NOMO-1 treated with dmso at 0.1 percent for 144 hours (cell line): ENCODE measurements at regions not wholly inside any gene's neighbourhood (a gene's known extent, or its start where the extent isn't known, plus 50 kb on each side); places are given as distances from the start of the nearest gene placed in this dataset.

ENCODE experiments used
- DNase-seq: peaks from one replicate; lab custom pipeline; 2025; ENCODE audit not compliant: unreplicated experiment; lab: John Stamatoyannopoulos, UW

DNA sequence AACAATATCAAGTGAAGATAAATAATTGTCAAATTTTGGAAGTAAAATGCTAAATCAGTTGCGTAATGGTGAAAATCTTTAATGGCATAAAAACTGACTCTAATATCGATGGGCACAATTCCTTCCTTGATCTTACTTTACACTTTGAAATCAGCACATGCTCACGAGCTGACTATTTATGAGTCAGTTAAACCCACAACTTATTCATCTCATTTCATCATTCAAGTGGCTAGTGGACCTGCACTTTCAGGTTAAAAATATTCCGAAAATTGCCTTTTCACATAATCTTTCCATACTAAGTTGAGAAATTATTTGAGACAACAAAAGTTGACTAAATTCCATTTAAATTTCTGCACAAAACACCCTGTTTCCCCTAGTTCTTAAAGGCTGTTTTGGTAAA, 582.1 kb upstream of the TENM3 start:
- DNase-seq = no peak

- no peak for DNase-seq
These were observed 581.3 kb upstream of the TENM3 start for GRCh38 chr4:181661923-181662322.

- DNase-seq = no peak
These were observed 580.8 kb upstream of the TENM3 start for GRCh38 chr4:181662383-181662782.

GRCh38 chr4:181670506-181670905, 572.7 kb upstream of the TENM3 start:
- DNase-seq = no peak

GRCh38 chr4:181671672-181672071, 571.5 kb upstream of the TENM3 start:
- DNase-seq = no peak

GRCh38 chr4:181672751-181673150, 570.5 kb upstream of the TENM3 start:
- DNase-seq = no peak

GRCh38 chr4:181674315-181674875, 568.8 kb upstream of the TENM3 start:
- no peak for DNase-seq

- no peak for DNase-seq
These were observed 566.7 kb upstream of the TENM3 start for GRCh38 chr4:181676546-181676945.

DNA sequence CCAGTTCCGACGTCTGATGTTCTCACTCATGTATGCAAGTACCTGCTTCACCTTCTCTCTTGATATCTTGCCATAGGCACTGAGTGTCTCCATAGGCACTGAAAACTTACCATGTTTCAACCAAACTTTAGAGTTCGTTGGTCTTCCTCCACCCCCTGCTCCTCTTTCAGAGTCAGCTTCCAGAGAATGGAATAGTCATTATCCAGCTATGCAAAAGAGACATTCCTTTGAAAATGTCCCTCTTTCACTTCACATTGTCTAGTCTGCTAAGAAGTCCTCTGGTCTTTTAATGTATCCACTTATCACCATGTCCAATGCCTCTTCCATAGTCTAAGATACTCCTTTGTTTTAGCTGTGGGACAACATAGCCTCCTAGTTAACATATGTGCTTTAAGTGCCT, 566.0 kb upstream of the TENM3 start:
- no peak for DNase-seq

- DNase-seq = no peak
These were observed 565.6 kb upstream of the TENM3 start for GRCh38 chr4:181677621-181678020.

- DNase-seq = no peak
These were observed 563.4 kb upstream of the TENM3 start for GRCh38 chr4:181679754-181680153.

DNA sequence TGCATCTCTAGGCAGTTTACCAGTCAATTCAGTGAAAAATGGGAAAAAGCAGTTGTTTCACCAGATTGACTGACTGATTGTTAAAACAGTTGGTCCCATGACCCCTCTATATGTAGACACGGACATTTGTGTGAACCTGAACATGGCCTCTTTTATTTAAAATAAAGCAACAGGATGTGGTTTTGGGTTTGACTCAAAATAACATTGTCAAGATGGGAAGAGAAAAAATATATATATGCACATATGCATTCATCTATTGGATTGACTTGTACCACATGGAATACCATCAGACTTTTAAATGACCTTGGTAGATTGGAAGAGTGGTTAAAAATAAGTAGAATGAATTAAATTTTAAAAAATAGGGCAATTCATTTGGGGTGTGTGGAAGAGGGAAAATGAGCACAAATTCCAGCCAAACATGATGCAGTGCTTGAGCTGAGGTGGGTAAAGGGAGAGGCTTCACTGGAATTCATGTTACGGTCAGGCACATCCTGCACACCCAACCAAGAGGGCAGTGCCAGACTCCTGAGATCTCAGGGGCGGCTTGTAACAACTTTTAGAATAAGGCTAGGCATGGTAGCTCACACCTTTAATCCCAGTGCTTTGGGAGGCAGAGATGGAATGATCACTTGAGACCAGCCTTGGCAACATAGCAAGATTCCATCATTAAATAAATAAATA, 560.7 kb upstream of the TENM3 start:
- no peak for DNase-seq

DNA sequence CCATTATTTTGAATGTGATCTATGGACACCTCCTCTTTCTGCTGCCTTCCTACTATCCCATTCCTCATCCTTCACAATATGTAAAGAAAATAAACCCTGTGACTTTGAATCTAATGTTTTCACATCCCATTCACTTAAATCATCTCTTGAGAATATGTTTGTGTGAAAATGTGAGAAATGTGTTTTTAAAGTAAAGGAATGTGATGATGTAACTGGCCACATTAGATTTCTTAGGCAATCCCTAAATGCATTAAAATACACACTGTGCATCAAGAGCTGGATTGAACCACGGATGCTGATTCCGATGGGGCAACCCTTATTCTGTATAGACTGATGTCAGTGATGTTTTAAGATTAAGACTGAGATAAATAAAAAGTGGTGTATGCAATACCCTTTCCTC, 558.9 kb upstream of the TENM3 start:
- no peak for DNase-seq

DNA sequence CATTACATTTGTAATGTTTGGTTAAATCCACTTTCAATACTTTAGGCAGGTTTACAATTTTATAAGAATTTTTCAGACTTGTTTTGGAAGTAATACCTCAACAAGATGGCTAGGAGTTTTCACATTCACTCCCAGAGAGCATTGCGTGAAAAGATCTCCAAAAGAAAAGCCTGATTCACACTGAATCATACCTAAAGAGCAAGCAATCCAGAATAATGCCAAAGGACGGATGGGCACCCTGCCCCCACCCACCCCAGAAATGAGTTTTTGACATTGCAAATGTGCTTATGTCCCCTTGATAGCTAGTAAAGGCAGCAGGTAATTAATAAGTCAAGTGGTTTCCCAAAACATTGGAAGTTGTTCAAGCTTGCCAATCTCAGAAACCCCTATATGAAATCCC, 557.7 kb upstream of the TENM3 start:
- DNase-seq = no peak

- DNase-seq = no peak
These were observed 557.3 kb upstream of the TENM3 start for GRCh38 chr4:181685911-181686310.

- DNase-seq = no peak
These were observed 556.1 kb upstream of the TENM3 start for GRCh38 chr4:181687116-181687515.

GRCh38 chr4:181688432-181688831, 554.8 kb upstream of the TENM3 start:
- no peak for DNase-seq

GRCh38 chr4:181688872-181689271, 554.3 kb upstream of the TENM3 start:
- no peak for DNase-seq

DNA sequence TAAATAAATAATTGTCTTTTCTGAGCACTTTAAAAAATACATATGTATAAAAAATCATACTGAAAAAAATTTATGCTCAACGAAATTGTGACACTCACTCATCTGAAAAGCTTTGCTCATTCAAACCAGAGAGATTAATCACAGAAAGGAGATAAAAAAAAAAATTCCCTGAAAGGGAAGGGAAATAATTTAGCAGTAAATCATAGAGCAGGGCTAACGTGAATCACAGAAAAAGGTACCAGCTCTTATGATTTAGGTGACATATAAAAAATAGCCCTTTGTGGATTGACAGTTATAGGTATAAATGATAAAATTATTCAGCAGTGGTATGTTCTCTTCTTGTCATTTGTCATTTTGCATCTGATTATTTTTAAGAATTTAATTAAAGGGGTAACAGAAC, 552.7 kb upstream of the TENM3 start:
- no peak for DNase-seq

DNA sequence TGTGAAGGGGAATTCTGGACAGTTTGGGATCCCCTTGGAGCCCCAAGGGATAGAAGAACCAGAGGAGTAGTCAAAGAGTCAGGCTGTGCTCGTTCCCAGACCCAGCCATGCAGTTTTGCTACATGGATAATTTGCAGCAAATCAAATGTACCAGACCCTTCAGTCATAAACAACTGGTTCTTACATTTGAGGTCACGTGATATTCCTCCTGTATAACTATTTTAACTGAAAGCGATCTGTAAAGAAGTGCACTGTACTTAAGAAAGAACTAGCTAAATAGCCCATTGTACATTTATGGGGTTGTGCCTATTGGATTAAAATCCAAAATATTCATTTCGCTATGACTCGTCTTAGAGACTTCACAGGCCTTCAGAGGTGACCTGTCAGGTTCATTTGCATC, 550.2 kb upstream of the TENM3 start:
- DNase-seq = no peak

DNA sequence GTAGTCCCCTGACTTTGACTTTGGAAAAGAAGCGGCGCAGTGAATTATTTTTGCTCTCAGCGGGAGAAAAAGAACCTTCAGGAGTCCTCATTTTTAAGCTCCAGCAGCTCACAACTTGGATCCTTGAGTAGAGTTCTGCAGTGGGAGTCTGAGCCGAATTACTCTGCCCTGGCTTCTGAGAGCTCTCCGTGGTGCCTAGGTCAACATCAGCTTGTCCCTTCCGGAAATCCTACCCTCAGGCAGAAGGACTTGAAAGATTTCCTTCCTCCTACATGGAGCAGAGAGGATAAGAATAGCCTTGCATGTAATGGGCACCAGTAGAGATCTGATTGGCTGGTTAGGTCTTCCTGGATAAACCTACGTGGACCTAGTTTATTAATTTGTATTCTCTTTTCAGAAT, 549.7 kb upstream of the TENM3 start:
- no peak for DNase-seq

DNA sequence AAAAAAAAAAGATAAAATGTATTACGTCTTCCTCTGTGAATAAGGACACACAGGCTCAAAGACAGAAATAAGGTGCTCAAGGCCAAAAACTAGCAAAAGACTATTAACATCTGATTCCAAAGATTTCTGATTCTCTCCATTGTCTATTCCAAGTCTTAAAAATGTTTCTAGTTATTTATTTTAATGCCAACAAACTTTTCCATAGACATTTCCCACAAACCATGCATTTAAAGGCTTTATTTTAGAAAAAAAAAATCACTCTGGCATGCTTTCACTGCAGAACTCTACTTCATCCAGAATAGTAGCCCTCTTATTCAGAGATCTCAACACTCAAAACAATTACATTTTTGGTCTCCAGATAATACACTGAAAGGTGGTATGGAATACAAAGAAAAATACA, 545.0 kb upstream of the TENM3 start:
- DNase-seq = no peak

- no peak for DNase-seq
These were observed 542.0 kb upstream of the TENM3 start for GRCh38 chr4:181701214-181701613.
